H1 (cell line): ENCODE measurements at regions not wholly inside any gene's neighbourhood (a gene's known extent, or its start where the extent isn't known, plus 50 kb on each side); places are given as distances from the start of the nearest gene placed in this dataset.

Experiments used
- BCL11A ChIP-seq, 2 experiments: IDR thresholded peaks; one replicate each; pipeline ENCODE4 v1.6.1; 2011; ENCODE audit warnings: low read depth in 2 of 2, low read length in 2 of 2, mild to moderate bottlenecking in 2 of 2
- CHD7 ChIP-seq: fragments of 300-600 bp; sonication (generic); IDR thresholded peaks from 2 replicates; pipeline ENCODE4 v1.7.1; 2012; ENCODE audit warnings: low read length, moderate library complexity, mild to moderate bottlenecking, inconsistent platforms; ENCODE audit not compliant: insufficient replicate concordance
- FOSL1 ChIP-seq: IDR thresholded peaks from 2 replicates; pipeline ENCODE4 v1.6.1; 2011; ENCODE audit warnings: mild to moderate bottlenecking, low read depth, low read length, moderate library complexity; ENCODE audit not compliant: insufficient read depth
- GABPA ChIP-seq: IDR thresholded peaks from 2 replicates; pipeline ENCODE4 v1.6.1; 2011; ENCODE audit warnings: mild to moderate bottlenecking, low read length, moderate library complexity, borderline replicate concordance; ENCODE audit not compliant: insufficient read depth
- MAX ChIP-seq: IDR thresholded peaks from 2 replicates; pipeline ENCODE4 v1.6.1; 2012; ENCODE audit warnings: inconsistent platforms
- RXRA ChIP-seq: IDR thresholded peaks from 2 replicates; pipeline ENCODE4 v1.6.1; 2011; ENCODE audit warnings: low read depth, mild to moderate bottlenecking, low read length, moderate library complexity; ENCODE audit not compliant: insufficient read depth
- SP1 ChIP-seq: IDR thresholded peaks from 2 replicates; pipeline ENCODE4 v1.6.1; 2011; ENCODE audit warnings: low read depth, low read length
- SUZ12 ChIP-seq: fragments of 200-600 bp; sonication (generic); IDR thresholded peaks from 2 replicates; pipeline ENCODE4 v1.6.1; 2012; ENCODE audit warnings: mild to moderate bottlenecking, inconsistent platforms, low read length, moderate library complexity, mixed read lengths
- TBP ChIP-seq: IDR thresholded peaks from 2 replicates; pipeline ENCODE4 v1.6.1; 2011; ENCODE audit warnings: low read depth, low read length, improper control_type of control experiment
- USF2 ChIP-seq: IDR thresholded peaks from 2 replicates; pipeline ENCODE4 v1.6.1; 2011; ENCODE audit warnings: low read length, improper control_type of control experiment

GRCh38 chr16:87096746-87097333, 220.4 kb downstream of the C16orf95 start (continued):
- no peak for TF ChIP-seq CHD7
- no peak for TF ChIP-seq GABPA
- TF ChIP-seq BCL11A (IDR thresholded peaks at IDR 0.05; ENCODE audit: low read depth in 2 of 2, low read length in 2 of 2): no peak
- TF ChIP-seq MAX: no peak
- no peak for TF ChIP-seq USF2
- TF ChIP-seq RXRA: no peak
- no peak for TF ChIP-seq TBP
- no peak for TF ChIP-seq FOSL1
- no peak for TF ChIP-seq SP1
- TF ChIP-seq SUZ12: no peak
